GM18861 (cell line): ENCODE measurements at regions not wholly inside any gene's neighbourhood (a gene's known extent, or its start where the extent isn't known, plus 50 kb on each side); places are given as distances from the start of the nearest gene placed in this dataset.

Experiments used
- ATAC-seq: cut with Tn5 transposase; IDR thresholded peaks from one replicate; pipeline ENCODE4 v1.9.1; 2021; ENCODE audit not compliant: unreplicated experiment

DNA sequence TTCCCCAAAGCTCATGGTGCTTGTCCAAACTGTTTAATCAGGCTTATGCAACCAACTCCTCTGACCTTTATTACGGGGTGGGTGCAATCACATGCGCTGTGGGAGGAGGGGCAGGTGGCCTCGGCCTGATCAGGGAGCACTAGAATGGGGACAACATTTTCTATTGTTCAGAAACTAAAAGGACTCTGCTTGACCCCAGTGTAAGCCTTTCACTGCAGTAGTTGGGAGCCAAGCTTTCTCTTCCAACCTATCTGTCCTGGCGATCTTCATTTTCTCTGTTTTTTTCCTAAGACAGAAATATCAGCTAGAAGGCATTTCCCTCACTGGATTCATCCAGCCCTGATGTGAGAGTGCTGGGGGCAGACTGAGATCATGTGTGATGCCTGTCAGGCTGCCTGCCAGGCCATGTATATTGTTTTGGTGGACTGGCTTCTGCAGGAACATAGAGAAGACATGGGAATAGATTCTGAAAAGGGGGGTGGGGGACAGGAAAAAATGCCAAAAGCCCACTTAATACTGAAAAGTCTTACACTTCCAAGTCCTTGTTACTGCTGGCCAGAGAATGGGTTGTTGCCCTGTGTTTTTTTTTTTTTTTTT is 627.0 kb upstream of the TBL1XR1 start:
- no peak for ATAC-seq

DNA sequence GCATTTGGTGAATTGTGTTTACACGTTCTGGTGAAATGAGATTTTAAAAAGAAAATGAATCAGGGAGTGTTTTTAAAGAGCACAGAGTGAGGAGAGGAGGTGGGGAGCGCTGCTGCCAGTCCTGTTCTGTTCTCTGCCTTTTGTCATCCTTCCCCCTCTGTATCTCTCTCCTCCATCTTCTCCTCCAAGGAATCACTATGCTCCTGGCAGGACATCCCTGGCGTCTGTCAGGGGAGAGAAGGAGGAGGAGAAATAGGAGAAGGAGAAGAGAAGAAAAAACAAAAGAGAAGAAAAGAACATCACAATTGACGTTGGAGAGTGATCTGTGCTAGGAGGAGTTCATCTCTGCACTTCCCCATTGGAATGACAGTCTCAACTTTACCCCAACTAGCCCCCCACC is 627.6 kb upstream of the TBL1XR1 start:
- ATAC-seq: no peak

DNA sequence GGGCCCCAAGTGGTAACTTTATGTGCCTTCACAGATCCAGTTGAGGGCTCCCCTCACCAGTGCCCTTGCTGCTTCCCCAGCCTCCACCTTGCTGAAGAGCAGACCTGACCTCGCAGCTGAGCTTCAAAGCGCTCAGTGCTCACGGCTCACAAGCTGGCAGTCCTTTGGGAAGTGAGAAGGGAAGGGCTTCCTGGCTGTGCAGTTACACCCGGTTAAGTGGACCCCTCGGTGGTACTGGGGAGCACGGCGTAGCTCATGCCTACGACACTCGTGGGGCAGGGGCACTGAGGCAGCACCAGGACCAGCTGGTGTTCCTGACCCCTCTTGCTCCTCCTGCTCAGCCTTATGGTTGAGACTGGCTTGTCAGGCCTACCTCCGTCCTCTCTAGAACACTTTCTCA is 629.0 kb upstream of the TBL1XR1 start:
- ATAC-seq: no peak

DNA sequence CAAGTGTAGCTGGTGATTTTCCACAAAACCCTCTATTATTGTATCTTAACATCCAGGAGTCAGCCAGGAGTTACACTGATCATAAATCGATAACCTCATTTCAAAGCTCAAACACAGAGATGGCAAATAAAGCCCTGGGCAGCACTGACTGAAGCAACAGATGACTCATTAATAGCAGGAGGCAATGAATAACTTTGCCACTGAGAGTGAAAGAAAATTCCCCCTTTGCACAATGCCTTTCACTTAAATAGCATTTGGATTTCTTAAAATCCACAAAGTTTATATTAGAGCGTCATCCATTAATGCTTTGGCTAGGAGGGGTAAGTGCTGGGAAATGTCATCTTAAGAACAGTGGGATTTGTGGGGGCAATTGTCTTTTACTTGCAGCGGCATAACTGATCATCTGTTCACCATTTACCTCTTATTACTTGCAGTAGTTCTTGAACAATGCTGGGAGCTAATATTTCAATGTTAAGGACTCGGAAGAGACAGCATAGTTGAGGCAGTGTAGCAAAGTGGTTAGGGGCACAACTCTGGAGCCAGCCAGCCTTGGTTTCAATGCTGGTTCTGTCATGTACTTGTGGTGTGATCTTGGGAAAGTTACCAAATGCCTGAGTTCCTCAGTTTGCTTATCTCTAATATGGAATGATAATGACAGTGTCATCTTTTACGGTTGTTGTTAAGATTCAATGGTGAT is 630.4 kb upstream of the TBL1XR1 start:
- peak; percentile 85 for ATAC-seq

DNA sequence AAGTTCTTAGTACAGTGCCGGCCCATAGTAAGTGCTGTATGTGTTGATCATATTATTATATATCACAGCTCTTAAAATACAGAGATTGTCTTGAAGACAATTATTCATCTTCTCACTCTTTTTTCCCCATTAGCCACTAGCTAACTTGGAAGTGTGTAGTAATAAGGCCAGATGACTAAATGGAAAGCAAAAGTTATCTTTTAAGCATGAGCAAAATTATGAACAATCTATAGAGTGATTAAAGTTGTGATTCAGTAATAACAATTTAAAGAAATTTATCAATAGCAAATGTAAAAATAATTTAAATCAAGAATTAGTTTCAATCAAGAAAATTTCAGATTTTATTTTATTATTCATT is 630.9 kb upstream of the TBL1XR1 start:
- no peak for ATAC-seq

DNA sequence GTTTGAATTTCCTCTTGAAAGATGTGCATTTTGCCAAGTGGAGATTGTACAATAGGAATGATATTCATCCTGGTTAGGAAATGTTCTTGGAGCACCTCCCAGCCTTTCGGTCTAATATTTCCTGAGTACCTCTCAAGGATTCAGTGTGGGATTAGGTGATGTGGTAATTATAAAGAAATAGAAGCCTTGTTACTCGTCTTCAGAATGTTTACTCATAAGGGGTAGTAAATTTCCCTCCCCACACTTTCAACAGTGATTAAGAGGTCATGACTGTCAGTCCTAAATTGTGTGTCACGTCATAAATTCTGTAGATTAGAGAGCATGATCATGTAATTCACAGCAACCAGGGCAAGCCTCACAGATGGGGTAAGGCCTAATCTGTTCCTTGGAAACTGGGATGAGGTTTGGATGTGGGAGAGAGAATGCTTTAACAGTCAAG is 633.1 kb upstream of the TBL1XR1 start:
- no peak for ATAC-seq

DNA sequence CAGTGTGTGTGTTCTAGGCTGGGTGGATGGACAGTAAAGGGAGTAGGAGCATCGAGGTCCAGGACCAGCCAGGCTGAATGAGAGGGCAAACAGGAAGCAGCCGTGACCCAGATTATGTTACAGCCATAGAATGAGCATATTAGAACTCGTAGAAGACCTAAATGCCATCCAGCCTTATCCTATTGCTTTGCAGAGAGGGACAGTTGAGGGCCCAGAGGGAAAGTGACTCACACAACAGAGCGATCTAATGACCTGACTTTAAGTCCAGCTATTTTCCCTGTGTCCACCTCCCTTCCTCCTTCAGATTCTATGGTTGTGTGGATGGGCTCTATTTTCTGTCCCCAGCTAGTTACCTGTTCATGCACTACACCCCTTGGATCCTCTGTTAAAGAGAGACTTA is 634.1 kb upstream of the TBL1XR1 start:
- ATAC-seq: no peak

DNA sequence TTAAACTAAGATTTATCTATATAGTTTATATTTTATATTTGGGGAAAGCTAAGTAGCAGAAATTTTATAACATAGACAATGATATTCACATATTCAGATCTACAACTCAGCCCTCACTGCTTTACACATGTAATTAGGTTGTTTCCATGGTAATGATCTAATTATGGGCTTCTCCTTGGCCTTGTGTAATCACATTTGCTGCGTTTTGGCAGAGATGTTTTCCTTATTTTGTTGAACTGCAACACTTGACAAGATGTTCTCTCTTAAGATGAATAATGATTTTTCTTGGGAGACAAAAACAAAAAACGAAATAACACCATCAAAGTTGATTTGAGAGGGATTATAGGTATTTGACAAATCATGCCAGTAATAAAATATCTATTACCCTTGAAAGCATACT is 635.6 kb upstream of the TBL1XR1 start:
- no peak for ATAC-seq

DNA sequence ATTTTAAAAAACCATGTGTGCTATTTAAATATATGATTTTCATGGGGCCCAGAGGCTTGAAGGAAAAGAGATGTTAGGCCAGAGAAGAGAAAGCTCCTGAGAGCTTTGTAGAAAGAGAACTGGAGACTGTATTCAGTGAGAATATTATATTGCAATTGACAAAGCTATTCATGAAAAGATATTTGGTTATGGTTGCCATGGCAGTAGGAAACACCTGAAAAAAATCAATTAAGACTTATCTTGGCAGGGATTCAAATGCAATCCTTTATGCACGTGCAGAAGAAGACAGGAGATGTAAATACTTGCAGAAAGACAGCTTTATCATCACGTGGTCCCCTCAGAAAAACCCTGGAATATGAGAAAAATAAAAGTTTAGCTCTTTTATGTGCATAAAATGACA is 636.0 kb upstream of the TBL1XR1 start:
- ATAC-seq: no peak

DNA sequence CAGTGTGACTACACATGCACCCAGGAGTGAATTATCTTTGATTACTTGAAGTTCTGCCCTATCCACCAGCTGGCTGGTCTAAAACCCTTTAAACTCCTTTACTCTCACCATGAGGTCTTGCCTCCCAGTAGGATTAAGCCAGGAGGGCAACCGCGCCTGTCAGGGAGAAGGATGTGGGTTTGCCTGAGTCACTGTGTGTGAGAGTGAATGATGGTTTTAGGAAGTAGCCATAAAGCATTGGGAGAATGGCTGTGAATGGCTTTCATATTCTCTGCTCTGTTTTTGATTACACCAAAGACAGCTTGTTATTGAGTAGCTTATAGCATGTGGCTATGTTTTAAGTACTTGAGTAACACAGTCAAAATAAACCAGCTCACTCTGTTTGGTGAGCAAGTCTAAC is 637.7 kb upstream of the TBL1XR1 start:
- ATAC-seq: no peak

DNA sequence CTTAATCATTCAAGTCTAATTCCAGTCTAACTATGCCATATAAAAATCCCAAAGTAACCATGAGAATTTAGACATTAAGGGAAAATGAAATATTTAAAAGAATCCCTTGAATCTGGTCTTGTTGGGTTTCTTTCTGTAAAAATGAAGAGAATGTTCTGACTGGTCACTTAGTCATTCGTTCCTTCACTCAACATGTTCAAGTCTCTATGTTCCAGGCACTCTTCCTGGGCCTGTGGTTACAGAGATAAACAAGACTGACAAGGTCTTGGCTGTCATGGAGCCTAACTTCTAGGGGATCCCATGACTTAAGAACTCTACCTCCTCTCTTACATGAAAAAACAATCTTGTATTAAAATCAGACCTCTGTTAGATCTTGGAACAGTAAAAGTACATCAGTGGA is 638.6 kb upstream of the TBL1XR1 start:
- no peak for ATAC-seq

DNA sequence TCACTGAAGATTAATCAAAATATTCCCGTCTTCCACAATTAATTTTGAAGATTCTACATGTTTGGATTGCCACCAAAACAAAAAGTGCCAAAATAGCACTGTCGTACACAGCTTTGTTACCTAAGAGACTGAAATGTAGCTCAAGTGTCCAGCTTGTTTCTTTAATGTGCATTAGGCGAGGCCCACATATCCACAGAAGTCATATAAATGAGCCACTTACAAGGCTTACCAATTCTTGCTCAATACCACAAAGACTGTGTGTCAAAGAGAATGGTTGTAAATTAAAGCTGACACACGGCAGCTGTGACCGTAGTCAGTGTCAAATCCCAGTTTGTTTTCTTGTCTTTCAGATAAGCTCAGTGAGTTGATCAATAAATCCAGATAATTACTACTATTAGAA is 639.4 kb upstream of the TBL1XR1 start:
- ATAC-seq: no peak

DNA sequence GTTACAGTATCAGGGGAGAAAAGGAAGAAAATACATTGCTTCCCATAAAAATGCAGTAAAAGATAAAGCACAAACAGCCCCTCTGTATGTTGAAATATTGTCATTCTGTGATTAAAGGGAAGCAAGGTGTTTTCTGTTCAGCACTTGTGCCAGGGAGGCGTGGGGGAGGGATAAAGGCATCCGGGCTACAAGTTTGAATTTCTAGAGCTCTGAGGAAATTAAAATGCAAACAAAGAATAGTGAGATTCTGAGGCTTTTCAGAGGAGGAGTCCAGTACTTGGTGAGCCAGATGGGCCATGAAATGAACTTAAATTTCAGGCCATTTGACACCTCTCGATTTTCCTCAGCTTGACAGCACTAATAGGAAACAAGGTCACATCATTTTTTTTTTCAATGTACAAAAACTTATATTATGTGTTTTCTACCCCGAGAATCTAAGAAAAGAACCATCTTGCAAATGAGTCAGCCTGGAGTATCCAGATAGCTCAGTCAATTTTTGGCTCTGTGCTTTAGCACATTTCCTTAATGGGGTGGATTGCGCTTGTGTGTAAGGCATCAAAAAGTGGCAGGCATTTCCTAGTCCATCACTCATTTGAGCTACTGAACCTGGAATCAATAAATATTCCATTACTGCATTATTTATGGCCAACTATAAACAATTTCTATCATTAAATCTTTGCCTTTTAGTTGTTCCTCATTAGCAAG is 640.8 kb upstream of the TBL1XR1 start:
- ATAC-seq: no peak

DNA sequence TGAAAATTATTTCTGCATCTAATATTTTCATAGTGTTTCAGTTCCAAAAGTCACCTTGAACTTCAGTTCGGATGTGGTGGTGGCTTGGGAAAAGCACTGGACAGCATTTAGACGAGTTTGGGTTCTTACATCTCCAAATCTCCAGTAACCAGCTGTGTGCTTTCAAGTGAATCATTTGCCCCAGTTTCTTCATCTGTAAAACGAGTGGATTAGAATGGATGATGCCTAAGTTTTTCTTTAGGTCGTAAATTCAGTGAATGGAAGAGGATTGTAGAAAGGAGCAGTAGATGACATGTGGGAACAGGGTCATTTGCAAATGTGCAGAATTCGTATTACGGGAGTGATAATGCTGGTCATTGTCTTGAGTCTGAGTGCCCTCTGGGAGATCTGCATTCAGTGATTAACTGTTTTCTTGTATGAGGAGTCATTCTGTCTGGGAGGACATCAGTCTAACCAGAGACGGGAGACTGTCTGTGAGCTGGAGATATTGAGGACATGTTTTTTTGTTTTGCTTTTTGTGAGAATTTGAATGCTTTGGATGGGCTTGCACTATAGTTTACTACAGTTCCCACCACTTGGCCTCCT is 641.6 kb upstream of the TBL1XR1 start:
- no peak for ATAC-seq

DNA sequence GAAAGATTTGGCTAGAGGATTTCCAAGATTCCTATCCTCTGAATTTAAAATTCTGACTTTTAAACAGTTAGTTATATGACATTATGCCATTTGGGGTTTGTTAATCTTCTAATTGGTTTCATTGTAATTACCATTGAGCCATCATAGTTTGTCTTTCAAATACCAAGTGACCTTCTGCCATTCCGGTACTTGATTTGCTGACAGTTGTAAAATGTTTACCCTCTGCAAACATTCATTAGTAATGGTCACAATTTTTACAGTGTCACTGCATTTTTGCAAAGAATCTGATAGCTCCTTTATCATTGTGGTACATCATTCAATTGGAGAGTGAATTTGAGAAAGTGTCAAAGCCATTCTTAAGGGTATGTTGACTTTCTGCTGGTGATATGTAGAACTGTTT is 645.0 kb upstream of the TBL1XR1 start:
- ATAC-seq: no peak

DNA sequence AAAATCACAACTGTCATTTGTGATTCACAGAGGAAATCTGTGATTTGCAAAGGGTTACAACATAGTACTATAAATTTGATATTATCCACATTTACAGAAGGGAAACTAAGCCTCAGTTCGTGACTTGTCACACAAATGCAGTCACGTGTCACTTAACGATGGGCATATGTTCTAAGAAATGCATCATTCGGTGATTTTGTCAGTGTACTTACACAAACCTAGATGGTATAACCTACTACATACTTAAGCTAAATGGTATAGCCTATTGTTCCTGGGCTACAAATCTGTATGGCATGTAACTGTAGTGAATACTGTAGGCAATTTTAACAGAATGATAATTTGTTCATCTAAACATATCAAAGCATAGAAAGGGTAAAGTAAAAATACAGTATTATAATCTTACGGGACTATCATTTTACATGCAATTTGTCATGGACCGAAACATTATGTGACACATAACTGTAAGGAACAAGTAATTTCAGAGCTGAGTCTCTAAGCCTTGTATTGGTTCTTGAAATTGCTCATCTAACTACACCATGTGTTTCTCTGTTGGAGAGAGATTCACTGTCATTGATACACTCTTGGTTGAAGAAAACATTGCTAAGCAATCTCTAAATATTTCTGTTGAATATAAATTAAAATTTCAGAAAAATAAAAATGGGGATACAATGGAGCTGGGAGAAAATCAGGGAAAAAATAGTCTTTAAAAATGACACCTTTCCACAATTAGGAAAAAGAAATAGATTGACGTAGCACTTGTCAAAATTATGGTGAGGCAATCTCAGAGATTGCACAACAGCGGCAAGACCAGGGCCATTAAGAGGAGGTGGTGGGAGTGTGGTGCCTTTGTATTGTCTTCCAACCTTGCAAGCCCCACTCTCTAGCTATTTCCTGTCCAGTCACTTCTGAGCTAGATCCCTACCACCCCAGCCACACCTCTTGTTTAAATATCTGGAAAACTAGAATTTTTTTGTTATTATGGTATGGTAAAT is 645.8 kb upstream of the TBL1XR1 start:
- ATAC-seq: no peak

DNA sequence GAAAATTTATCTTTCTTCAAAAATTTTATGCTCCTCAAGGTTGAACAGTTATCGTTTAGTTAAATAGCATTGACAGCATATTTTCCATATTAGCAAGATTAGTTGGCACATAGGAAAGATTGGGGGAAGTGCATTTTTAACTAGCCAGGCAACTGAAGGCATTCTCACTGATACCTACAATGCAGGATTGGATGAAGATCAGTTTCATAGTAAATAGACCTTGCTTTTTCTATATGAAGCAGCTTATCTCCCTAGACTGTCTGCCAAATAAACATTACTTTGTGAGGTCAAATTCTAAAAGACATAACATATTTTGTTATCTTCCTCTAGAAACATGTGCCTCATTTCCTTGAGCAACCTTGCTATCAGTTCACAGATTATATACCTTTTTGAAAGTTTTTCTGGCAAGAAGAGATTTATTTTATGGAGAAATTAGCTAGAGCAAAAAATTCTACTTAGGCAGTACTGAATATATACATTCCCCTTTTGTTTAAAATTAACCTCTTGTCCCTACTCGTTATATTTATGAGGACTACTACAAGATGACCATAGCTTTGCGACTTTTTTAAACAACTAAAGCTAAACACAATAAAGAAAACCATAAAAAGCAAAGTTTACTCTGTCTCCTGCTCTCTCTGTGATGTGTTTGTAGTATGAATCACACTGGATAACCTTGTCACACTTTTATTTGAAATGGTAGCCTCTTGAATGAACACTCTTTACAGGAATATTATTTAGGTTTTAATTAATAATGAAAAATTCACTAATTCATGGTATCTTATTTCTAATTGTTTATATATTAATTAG is 654.9 kb upstream of the TBL1XR1 start:
- no peak for ATAC-seq

DNA sequence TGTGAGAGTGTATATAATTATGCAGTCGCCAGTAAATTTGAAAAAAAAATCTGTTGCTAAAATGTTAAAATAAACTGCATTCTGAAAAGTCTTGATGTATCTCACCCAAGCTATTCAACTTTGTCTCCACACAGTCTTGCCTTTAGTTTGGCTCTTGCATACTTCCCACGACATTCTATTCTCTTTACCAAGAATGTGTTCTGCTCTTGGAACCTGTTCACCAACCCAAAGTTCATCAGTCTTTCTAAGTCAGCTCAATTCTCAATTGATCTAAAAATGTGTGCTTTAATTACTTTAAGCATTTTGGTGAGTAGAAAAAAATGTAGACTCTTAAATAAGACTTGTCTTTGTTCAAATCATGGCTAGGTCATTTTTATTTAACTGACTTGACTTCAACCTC is 657.7 kb upstream of the TBL1XR1 start:
- no peak for ATAC-seq

DNA sequence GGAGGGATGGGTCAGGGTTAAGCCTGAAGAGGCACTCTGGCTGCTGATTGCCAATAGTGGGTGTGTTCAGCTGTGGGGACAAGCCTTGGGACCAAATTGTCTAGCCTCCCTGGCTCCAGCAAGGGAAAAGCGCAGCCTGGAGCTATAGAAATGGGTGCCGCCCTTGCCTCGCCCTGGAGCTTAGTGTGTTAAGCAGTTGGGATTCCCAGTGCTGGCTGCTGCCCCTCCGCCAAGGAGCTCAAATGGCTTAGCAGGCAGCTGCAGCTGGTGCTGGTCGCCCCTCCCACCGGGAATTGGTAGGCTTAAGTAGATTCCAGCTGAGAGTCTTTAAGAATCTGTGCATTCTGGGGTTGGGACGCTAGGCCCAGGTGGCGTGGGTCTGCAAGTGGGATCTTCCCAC is 662.9 kb upstream of the TBL1XR1 start:
- no peak for ATAC-seq

DNA sequence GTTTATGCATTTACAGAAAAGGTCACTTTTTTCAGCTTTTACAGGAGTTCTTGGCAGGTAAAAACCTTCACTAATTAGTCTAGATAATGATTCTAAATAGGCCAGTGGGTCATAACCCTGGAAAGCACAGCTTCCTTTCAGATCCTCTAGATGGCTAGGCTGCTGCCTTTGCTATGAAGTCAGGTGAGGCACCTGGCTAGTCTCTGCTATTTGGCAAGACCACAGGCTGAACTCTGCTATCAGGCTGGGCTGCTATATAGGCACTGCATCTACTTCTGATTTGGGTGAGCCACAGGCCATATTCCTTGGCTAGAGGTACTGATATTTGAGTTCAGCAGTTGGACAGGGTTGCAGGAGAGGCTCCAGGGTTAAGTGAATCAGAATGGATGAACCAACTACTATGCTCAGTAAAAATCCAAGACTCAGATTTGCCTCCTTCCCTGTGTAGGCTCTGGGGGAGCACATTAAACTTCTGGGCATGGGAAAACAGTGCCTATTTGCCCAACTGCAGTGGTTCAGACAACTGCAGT is 665.7 kb upstream of the TBL1XR1 start:
- ATAC-seq: no peak
